ENCODE measurements at regions not wholly inside any gene's neighbourhood (a gene's known extent, or its start where the extent isn't known, plus 50 kb on each side); places are given as distances from the start of the nearest gene placed in this dataset.
"Not testable (repeated sequence)": the region's sequence is repeated elsewhere in the genome, so short reads cannot be mapped to it uniquely, and the experiment has no call there.

- peaks cover 16% of the 10 kb centered on the region; the same call in 1 of the 2 replicates for H3K4me1 ChIP-seq (ENCODE audit: insufficient read depth, low read length)
- H3K9ac ChIP-seq (ENCODE audit: low read depth, low read length): no peak overlapping the region
- H3K36me3 ChIP-seq (ENCODE audit: insufficient read depth, low read length): no peaks in the 10 kb centered on the region
- no peaks in the 10 kb centered on the region for H3K9me3 ChIP-seq (ENCODE audit: control insufficient read depth, insufficient read depth, low read length)
These were observed 298.7 kb downstream of the LRRIQ3 start for GRCh38 chr1:73899311-73899710.

DNA sequence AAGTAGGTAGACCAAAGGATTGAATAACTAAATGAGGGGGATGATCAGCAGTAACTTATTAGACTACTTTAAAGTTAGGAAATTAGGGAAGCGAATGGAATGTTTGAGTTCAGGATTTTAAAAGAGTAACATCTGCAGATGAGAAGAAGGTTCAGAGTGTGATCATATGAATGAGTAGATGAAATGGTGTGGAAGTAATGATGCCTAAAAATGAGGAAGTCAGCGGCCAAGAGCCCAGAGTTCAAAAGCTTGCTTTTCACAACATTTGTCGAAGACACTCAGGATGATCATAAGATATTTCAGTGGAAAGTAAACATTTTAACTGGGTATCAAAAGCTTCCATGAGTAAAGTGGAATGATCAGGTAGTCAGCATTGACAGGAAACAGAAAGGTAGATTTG lies 299.4 kb downstream of the LRRIQ3 start:
- Histone ChIP-seq H3K36me3 (ENCODE audit: insufficient read depth, low read length) (no peaks in the 10 kb centered on the region), H3K9ac (ENCODE audit: low read depth, low read length) (no peak overlapping the region), H3K4me1 (ENCODE audit: insufficient read depth, low read length) (peaks cover 16% of the 10 kb centered on the region; the same call in 1 of the 2 replicates), H3K9me3 (ENCODE audit: control insufficient read depth, insufficient read depth, low read length) (no peaks in the 10 kb centered on the region)

DNA sequence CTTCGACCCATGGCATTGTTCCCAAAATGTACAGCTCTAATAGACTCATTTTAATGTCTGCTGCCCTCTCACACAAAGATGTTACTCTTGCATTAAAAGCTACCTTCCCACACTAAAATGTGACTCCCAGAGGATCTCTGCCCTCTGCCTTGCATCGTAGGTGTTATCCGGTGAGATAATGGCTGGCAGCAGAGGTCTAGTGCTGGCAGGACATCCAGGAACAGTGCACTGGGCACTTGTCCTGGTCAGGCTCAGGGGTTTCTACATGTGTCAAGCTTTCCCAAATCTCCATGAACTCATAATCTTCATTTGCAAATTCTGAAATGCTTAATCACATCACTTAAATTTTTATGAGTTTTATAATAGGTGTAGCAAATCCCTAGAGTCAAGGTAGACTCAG lies 310.6 kb downstream of the LRRIQ3 start:
- H3K36me3 ChIP-seq (ENCODE audit: insufficient read depth, low read length): no peaks in the 10 kb centered on the region
- no peak overlapping the region for H3K9ac ChIP-seq (ENCODE audit: low read depth, low read length)
- no peaks in the 10 kb centered on the region for H3K9me3 ChIP-seq (ENCODE audit: control insufficient read depth, insufficient read depth, low read length)
- no peaks in the 10 kb centered on the region for H3K4me1 ChIP-seq (ENCODE audit: insufficient read depth, low read length)

GRCh38 chr1:73886716-73887115 lies 311.3 kb downstream of the LRRIQ3 start:
- Histone ChIP-seq H3K9me3 (ENCODE audit: control insufficient read depth, insufficient read depth, low read length) (no peaks in the 10 kb centered on the region), H3K4me1 (ENCODE audit: insufficient read depth, low read length) (no peaks in the 10 kb centered on the region), H3K9ac (ENCODE audit: low read depth, low read length) (no peak overlapping the region), H3K36me3 (ENCODE audit: insufficient read depth, low read length) (no peaks in the 10 kb centered on the region)

DNA sequence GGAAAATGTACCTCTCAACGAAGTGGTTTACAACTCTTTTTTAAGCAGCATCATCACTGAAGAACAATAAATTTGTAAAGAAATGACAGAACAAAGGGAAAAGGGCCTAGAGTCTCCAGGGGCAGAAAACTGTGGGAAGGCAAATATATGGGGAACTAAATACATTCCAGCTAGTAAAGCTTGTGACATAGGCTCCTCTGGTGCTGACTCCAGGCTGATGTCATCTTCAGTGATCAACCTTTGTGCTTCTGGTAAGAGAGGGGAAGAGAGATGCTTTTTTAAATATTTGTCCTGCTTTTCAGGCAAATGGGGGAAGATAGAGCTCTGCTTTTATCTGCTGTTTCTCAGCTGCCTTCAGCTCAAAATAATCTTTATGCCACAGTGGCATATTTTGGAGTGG lies 323.2 kb downstream of the LRRIQ3 start:
- H3K9me3 ChIP-seq (ENCODE audit: control insufficient read depth, insufficient read depth, low read length): 0 out of 2 replicates have a peak, but pooled peaks cover 2% of the 10 kb centered on the region
- H3K36me3 ChIP-seq (ENCODE audit: insufficient read depth, low read length): no peaks in the 10 kb centered on the region
- no peaks in the 10 kb centered on the region for H3K4me1 ChIP-seq (ENCODE audit: insufficient read depth, low read length)
- H3K9ac ChIP-seq (ENCODE audit: low read depth, low read length): no peak overlapping the region

DNA sequence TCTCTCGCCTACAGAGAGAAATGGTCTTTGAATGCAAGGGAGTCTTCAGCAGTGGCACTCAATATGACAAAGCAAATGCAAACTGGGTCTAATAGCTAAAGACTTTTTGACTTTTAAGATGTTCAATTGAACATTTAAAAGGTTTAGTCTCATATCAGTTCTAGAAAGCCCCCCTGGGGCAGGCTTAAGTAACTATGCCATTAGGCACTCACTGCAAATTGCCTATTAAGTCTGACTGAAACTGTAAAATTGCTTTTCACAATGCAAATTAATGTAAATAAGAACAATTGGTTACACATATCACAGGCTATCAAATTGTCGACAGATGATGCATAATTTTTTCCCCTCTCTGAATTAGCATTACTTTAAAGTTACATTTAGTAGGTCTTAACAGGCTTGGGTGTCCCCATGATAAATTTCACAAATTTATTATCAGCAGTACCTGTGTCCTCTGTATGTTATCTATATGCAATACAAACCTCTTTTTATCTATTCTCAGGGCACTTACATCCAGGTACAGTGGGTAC lies 329.1 kb downstream of the LRRIQ3 start:
- Histone ChIP-seq H3K4me1 (ENCODE audit: insufficient read depth, low read length) (no peaks in the 10 kb centered on the region), H3K36me3 (ENCODE audit: insufficient read depth, low read length) (no peaks in the 10 kb centered on the region), H3K9ac (ENCODE audit: low read depth, low read length) (no peak overlapping the region), H3K9me3 (ENCODE audit: control insufficient read depth, insufficient read depth, low read length) (no peaks in the 10 kb centered on the region)

DNA sequence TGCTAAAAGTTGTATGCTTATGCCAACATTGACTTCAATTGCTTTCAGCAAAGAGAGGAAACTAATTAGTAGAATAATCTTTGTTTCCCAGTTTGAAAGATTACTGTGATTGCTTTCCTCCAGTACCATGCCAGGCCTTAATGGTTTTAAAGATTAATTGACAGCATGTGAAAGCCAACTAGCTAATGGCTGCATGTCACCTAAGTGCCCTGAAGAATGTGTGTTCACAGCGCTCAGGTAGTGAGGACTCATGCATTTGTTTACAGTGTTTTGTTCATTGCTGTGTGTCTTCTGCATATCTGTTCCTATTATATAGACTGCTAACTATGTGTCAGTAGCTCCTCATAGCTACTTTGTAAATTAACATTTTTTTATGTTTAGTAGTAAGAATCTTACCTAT lies 335.6 kb downstream of the LRRIQ3 start:
- Histone ChIP-seq H3K9ac (ENCODE audit: low read depth, low read length) (no peak overlapping the region), H3K9me3 (ENCODE audit: control insufficient read depth, insufficient read depth, low read length) (no peaks in the 10 kb centered on the region), H3K36me3 (ENCODE audit: insufficient read depth, low read length) (no peaks in the 10 kb centered on the region), H3K4me1 (ENCODE audit: insufficient read depth, low read length) (no peaks in the 10 kb centered on the region)

DNA sequence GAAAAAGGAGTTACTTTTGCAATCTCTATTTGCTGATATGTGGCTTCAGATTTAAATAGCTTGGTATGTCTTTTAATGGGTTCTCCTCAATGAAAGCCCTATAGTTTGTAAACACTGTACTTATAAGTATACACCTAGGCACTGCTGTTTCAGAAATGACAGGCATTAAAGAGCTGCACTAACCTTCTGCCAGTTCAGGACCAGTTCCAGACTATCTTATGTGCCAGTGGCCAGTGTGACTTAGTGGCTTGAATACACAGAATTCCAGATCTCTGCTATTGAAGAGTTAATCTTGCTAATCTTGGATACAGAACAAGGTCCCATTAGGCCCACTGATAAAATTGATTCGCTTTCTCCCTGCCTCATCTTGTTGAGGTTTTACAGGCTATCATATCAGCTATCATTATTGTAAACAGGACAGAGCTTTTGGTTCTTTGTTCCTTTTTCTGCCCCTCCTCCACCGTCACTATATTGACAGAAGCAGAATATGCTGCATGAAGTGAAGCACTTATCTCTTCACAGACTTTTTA lies 337.5 kb downstream of the LRRIQ3 start:
- Histone ChIP-seq H3K36me3 (ENCODE audit: insufficient read depth, low read length) (no peaks in the 10 kb centered on the region), H3K9me3 (ENCODE audit: control insufficient read depth, insufficient read depth, low read length) (no peaks in the 10 kb centered on the region), H3K9ac (ENCODE audit: low read depth, low read length) (no peak overlapping the region), H3K4me1 (ENCODE audit: insufficient read depth, low read length) (no peaks in the 10 kb centered on the region)

GRCh38 chr1:73859227-73859626 lies 338.7 kb downstream of the LRRIQ3 start:
- Histone ChIP-seq H3K9me3 (ENCODE audit: control insufficient read depth, insufficient read depth, low read length) (no peaks in the 10 kb centered on the region), H3K9ac (ENCODE audit: low read depth, low read length) (no peak overlapping the region), H3K4me1 (ENCODE audit: insufficient read depth, low read length) (no peaks in the 10 kb centered on the region), H3K36me3 (ENCODE audit: insufficient read depth, low read length) (no peaks in the 10 kb centered on the region)

GRCh38 chr1:73854527-73854926 lies 343.4 kb downstream of the LRRIQ3 start:
- Histone ChIP-seq H3K4me1 (ENCODE audit: insufficient read depth, low read length) (no peaks in the 10 kb centered on the region), H3K9me3 (ENCODE audit: control insufficient read depth, insufficient read depth, low read length) (no peaks in the 10 kb centered on the region), H3K36me3 (ENCODE audit: insufficient read depth, low read length) (no peaks in the 10 kb centered on the region), H3K9ac (ENCODE audit: low read depth, low read length) (no peak overlapping the region)

DNA sequence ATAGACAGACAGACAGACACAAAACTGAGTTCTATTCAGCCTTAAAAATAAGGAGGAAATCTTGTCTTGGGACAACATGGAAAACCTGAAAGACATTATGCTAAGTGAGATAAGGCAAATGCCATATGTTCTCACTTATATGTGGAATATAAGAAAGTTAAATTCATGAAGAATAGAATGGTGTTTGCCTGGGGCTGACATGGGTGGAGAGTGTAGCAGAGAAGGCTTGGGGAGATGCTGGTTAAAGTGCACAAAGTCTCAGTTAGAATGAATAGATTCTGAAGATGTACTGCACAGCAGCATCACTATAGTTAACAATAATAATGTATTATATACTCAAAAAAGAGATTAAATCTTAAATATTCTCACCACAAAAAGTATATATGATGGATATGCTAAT lies 355.5 kb downstream of the LRRIQ3 start:
- no peak overlapping the region for H3K9ac ChIP-seq (ENCODE audit: low read depth, low read length)
- H3K9me3 ChIP-seq (ENCODE audit: control insufficient read depth, insufficient read depth, low read length): no peaks in the 10 kb centered on the region; the same call in 1 of the 2 replicates
- H3K4me1 ChIP-seq (ENCODE audit: insufficient read depth, low read length): no peaks in the 10 kb centered on the region
- H3K36me3 ChIP-seq (ENCODE audit: insufficient read depth, low read length): no peaks in the 10 kb centered on the region

DNA sequence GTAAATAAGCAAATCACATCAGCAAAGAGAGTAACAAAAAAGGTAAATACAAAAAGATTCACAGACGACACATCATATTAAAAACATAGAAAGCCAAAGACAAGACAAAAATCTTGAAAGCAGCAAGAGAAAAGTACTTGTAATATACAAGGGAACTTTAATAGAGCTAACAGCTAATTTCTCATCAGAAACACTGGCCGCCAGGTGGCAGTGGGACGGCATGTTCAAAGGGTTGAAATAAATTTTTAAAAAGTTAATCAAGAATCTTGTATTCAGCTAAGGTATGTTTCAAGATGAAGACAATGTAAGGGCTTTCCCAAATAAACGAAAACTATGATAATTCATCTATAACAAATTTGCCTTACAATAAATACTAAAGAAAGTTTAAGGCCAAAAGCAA lies 358.1 kb downstream of the LRRIQ3 start:
- H3K9ac ChIP-seq (ENCODE audit: low read depth, low read length): no peak overlapping the region
- H3K9me3 ChIP-seq (ENCODE audit: control insufficient read depth, insufficient read depth, low read length): no peaks in the 10 kb centered on the region; the same call in 1 of the 2 replicates
- H3K4me1 ChIP-seq (ENCODE audit: insufficient read depth, low read length): no peaks in the 10 kb centered on the region
- H3K36me3 ChIP-seq (ENCODE audit: insufficient read depth, low read length): no peaks in the 10 kb centered on the region

- Histone ChIP-seq H3K4me1 (ENCODE audit: insufficient read depth, low read length) (no peaks in the 10 kb centered on the region), H3K9ac (ENCODE audit: low read depth, low read length) (no peak overlapping the region), H3K9me3 (ENCODE audit: control insufficient read depth, insufficient read depth, low read length) (no peaks in the 10 kb centered on the region), H3K36me3 (ENCODE audit: insufficient read depth, low read length) (no peaks in the 10 kb centered on the region)
These were observed 365.4 kb downstream of the LRRIQ3 start for GRCh38 chr1:73832276-73833181.

GRCh38 chr1:73827283-73827682 lies 370.7 kb downstream of the LRRIQ3 start:
- not testable (repeated sequence) for H3K4me1 ChIP-seq (ENCODE audit: insufficient read depth, low read length); H3K9me3 ChIP-seq (ENCODE audit: control insufficient read depth, insufficient read depth, low read length); H3K9ac ChIP-seq (ENCODE audit: low read depth, low read length); H3K36me3 ChIP-seq (ENCODE audit: insufficient read depth, low read length)

- no peaks in the 10 kb centered on the region for H3K4me1 ChIP-seq (ENCODE audit: insufficient read depth, low read length)
- no peak overlapping the region for H3K9ac ChIP-seq (ENCODE audit: low read depth, low read length)
- H3K9me3 ChIP-seq (ENCODE audit: control insufficient read depth, insufficient read depth, low read length): no peaks in the 10 kb centered on the region
- no peaks in the 10 kb centered on the region for H3K36me3 ChIP-seq (ENCODE audit: insufficient read depth, low read length)
These were observed 373.9 kb downstream of the LRRIQ3 start for GRCh38 chr1:73824065-73824464.
